GM12878 (cell line): ENCODE measurements at regions not wholly inside any gene's neighbourhood (a gene's known extent, or its start where the extent isn't known, plus 50 kb on each side); places are given as distances from the start of the nearest gene placed in this dataset.

Experiments
- ATAC-seq: fragments of 200-7000 bp; cut with Tn5 transposase; 3 replicates; pipeline ENCODE4 v1.9.1; 2020; ENCODE audit warnings: mild to moderate bottlenecking, moderate library complexity
- BruUV-seq: library from RNA; stranded (reverse); fragments of 400-500 nt; replicated peaks from 2 replicates; lab custom pipeline; 2021; lab: Mats Ljungman, UMichigan
- CTCF ChIA-PET: fragments of 300-600 bp; sonication (Branson Sonifier 250); formaldehyde crosslinking; extraction: SDS; loops from one replicate; lab custom pipeline; 2021; ENCODE audit warnings: inconsistent platforms; lab: Yijun Ruan, JAX
- POLR2A ChIA-PET: fragments of 350-600 bp; formaldehyde crosslinking; extraction: SDS; loops from one replicate; lab custom pipeline; 2021; ENCODE audit warnings: inconsistent platforms; lab: Charles Lee
- RAD21 ChIA-PET: fragments of 300-600 bp; sonication (Branson Sonifier 250); formaldehyde crosslinking; loops from one replicate; lab custom pipeline; 2023; ENCODE audit warnings: antibody characterized with exemption; ENCODE audit not compliant: unreplicated experiment; lab: Charles Lee
- SMC1A ChIA-PET: fragments of 300-600 bp; sonication (Branson Sonifier 250); formaldehyde crosslinking; loops from one replicate; lab custom pipeline; 2023; ENCODE audit not compliant: unreplicated experiment, uncharacterized antibody; lab: Charles Lee
- DNase-seq: peaks from one replicate; pipeline ENCODE4 v3.0.0-alpha.2; 2011; ENCODE audit warnings: low read depth, low spot score
- FAIRE-seq: peaks from 3 replicates; lab custom pipeline; 2011; peaks lifted over from hg19 to GRCh38; lab: Jason Lieb, UNC
- H2AFZ ChIP-seq: 2 replicates; pipeline ENCODE4 v1.6.0; 2011; ENCODE audit warnings: low read depth, low read length, control low read depth; ENCODE audit not compliant: control insufficient read depth
- H3K27ac ChIP-seq: 2 replicates; pipeline ENCODE4 v1.5.1; 2011; ENCODE audit warnings: control low read depth; ENCODE audit not compliant: control insufficient read depth, insufficient read depth
- H3K27me3 ChIP-seq, 2 experiments: replicated peaks in 1 of 2; 2 replicates each; pipeline versions ENCODE4 v1.6.0 to v1.6.1; 2011; ENCODE audit warnings: low read length in 1 of 2; ENCODE audit not compliant: control insufficient read depth in 2 of 2, insufficient read depth in 2 of 2
- H3K36me3 ChIP-seq, 2 experiments: 2 replicates each; pipeline ENCODE4 v1.5.1; 2011; ENCODE audit warnings: low read length in 1 of 2; ENCODE audit not compliant: control insufficient read depth in 2 of 2, insufficient read depth in 2 of 2
- H3K4me1 ChIP-seq: 2 replicates; pipeline ENCODE4 v1.6.1; 2011; ENCODE audit warnings: mild to moderate bottlenecking, low read length, moderate library complexity, mixed read lengths; ENCODE audit not compliant: control insufficient read depth, insufficient read depth
- H3K4me2 ChIP-seq: 2 replicates; pipeline ENCODE4 v1.6.0; 2011; ENCODE audit warnings: control low read depth; ENCODE audit not compliant: control insufficient read depth, insufficient read depth
- H3K4me3 ChIP-seq: fragments of 200-600 bp; sonication (generic); 2 replicates; pipeline ENCODE4 v1.5.1; 2016
- H3K79me2 ChIP-seq: 2 replicates; pipeline ENCODE4 v1.6.0; 2011; ENCODE audit warnings: low read length; ENCODE audit not compliant: control insufficient read depth, insufficient read depth
- H3K9ac ChIP-seq: 2 replicates; pipeline ENCODE4 v1.8.0; 2011; ENCODE audit warnings: low read length, control low read depth, mixed read lengths; ENCODE audit not compliant: control insufficient read depth, insufficient read depth
- H3K9me3 ChIP-seq: replicated peaks from 3 replicates; pipeline ENCODE4 v1.5.1; 2011; ENCODE audit warnings: mild to moderate bottlenecking, low read length; ENCODE audit not compliant: control insufficient read depth, insufficient read depth
- H4K20me1 ChIP-seq: 2 replicates; pipeline ENCODE4 v1.6.0; 2011; ENCODE audit not compliant: control insufficient read depth, insufficient read depth
- ATF7 ChIP-seq: fragments of 450-650 bp; IDR thresholded peaks from 2 replicates; pipeline ENCODE4 v1.6.1; 2016; ENCODE audit warnings: low read depth, mild to moderate bottlenecking
- CHD1 ChIP-seq: IDR thresholded peaks from 2 replicates; pipeline ENCODE4 v1.6.1; 2012; ENCODE audit warnings: low read depth, low read length, improper control_type of control experiment
- ESRRA ChIP-seq: IDR thresholded peaks from 2 replicates; pipeline ENCODE4 v1.6.1; 2012; ENCODE audit warnings: mild to moderate bottlenecking, low read length, improper control_type of control experiment
- JUNB ChIP-seq: IDR thresholded peaks from 2 replicates; pipeline ENCODE4 v1.6.1; 2016; ENCODE audit warnings: antibody characterized with exemption, mild to moderate bottlenecking
- KDM1A ChIP-seq: fragments of 200-600 bp; sonication (generic); IDR thresholded peaks from 2 replicates; pipeline ENCODE4 v1.6.1; 2016; ENCODE audit warnings: borderline replicate concordance
- MTA2 ChIP-seq: fragments of 450-650 bp; IDR thresholded peaks from 2 replicates; pipeline ENCODE4 v1.6.1; 2016; ENCODE audit warnings: low read depth, mild to moderate bottlenecking, moderate library complexity
- POU2F2 ChIP-seq: IDR thresholded peaks from 3 replicates; pipeline ENCODE4 v1.6.1; 2011; ENCODE audit warnings: low read depth, mild to moderate bottlenecking, low read length, borderline replicate concordance
- RCOR1 ChIP-seq: conservative IDR thresholded peaks from 2 replicates; pipeline ENCODE4 v1.6.1; 2012; ENCODE audit warnings: low read depth, low read length, improper control_type of control experiment
- ZNF274 ChIP-seq: IDR thresholded peaks from one replicate; pipeline ENCODE4 v1.8.0; 2011; ENCODE audit not compliant: insufficient read length, insufficient read depth
- whole genome bisulfite sequencing: methylation state at CpG from one replicate; pipeline ENCODE4 v1.1.6; 2016; ENCODE audit warnings: low lambda C conversion rate; ENCODE audit not compliant: insufficient replicate concordance, insufficient coverage; ENCODE audit errors: missing lambda C conversion rate; 5-methylcytosine and 5-hydroxymethylcytosine counted together
- in situ Hi-C: fragments of 300-500 bp; cut with MboI; formaldehyde crosslinking; loops from 9 replicates; pipeline ENCODE4 v1.14.3; 2018; ENCODE audit warnings: mixed read lengths
- intact Hi-C: fragments of 100-400 bp; cut with micrococcal nuclease; formaldehyde crosslinking; loops from one replicate; pipeline ENCODE4 v1.14.2; 2022; ENCODE audit not compliant: unreplicated experiment
- TF ChIP-seq, protein P1 (sequence below): fragments of 450-650 bp; IDR thresholded peaks from 2 replicates; pipeline ENCODE4 v1.6.1; 2018; ENCODE audit warnings: mild to moderate bottlenecking, low read depth, moderate library complexity; ENCODE audit not compliant: partially characterized antibody
- TF ChIP-seq, protein P2 (sequence below): IDR thresholded peaks from 2 replicates; pipeline ENCODE4 v1.6.1; 2012; ENCODE audit warnings: low read length, inconsistent platforms
- TF ChIP-seq, protein P3 (sequence below): IDR thresholded peaks from 2 replicates; pipeline ENCODE4 v1.6.1; 2012; ENCODE audit warnings: low read depth, low read length, improper control_type of control experiment

DNA sequence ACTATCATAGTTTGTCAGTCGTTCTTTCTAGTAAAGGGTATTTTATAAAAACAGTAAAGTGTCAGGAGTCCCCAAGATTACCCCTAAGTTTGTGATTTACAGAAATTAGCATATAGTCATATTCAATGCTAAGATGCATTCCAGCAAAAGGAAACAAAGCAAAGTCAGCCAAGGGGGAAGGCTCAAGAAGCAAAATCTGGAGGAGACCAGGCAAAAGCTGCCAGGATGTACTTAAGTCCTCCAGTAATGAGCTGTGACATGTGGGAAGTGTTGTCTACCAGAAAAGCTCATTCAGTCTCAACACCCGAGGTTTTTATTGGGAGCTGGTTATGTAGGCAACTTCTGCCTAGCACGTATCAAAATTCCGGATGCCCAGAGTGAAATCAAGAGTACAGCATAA, 373.4 kb upstream of the TMPRSS15 start:
- Histone ChIP-seq H3K27ac (no peak overlapping the region), H3K4me1 (no peaks in the 10 kb centered on the region), H3K79me2 (no peaks in the 10 kb centered on the region), H3K4me2 (no peak overlapping the region), H2AFZ (no peak overlapping the region), H3K27me3 (no peaks in the 10 kb centered on the region), H3K9me3 (no peaks in the 10 kb centered on the region; the same call in 2 of the 3 replicates), H4K20me1 (no peaks in the 10 kb centered on the region), H3K9ac (no peak overlapping the region), H3K4me3 (no peak overlapping the region), H3K36me3 (no peaks in the 10 kb centered on the region)
- 6% methylated on average over 4 of the region's 4 CpGs for WGBS
- FAIRE-seq (no peak), ATAC-seq (no peak), DNase-seq (no peak)
- ChIA-PET POLR2A (no interaction called here), RAD21 (no interaction called here), CTCF (no interaction called here), SMC1A (interaction anchor here (0.6 to 1.1 kb wide), 2 partner anchors 180 to 1918 kb away, joined by 3 read pairs; no protein-coding TSS in a partner anchor)
- TF ChIP-seq, protein P1, sequence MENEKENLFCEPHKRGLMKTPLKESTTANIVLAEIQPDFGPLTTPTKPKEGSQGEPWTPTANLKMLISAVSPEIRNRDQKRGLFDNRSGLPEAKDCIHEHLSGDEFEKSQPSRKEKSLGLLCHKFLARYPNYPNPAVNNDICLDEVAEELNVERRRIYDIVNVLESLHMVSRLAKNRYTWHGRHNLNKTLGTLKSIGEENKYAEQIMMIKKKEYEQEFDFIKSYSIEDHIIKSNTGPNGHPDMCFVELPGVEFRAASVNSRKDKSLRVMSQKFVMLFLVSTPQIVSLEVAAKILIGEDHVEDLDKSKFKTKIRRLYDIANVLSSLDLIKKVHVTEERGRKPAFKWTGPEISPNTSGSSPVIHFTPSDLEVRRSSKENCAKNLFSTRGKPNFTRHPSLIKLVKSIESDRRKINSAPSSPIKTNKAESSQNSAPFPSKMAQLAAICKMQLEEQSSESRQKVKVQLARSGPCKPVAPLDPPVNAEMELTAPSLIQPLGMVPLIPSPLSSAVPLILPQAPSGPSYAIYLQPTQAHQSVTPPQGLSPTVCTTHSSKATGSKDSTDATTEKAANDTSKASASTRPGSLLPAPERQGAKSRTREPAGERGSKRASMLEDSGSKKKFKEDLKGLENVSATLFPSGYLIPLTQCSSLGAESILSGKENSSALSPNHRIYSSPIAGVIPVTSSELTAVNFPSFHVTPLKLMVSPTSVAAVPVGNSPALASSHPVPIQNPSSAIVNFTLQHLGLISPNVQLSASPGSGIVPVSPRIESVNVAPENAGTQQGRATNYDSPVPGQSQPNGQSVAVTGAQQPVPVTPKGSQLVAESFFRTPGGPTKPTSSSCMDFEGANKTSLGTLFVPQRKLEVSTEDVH = no peak
- TF ChIP-seq RCOR1 (no peak), KDM1A (no peak), CHD1 (no peak), ZNF274 (no peak), MTA2 (no peak), ESRRA (no peak), ATF7 (no peak), JUNB (no peak), POU2F2 (no peak)
- TF ChIP-seq, protein P2, sequence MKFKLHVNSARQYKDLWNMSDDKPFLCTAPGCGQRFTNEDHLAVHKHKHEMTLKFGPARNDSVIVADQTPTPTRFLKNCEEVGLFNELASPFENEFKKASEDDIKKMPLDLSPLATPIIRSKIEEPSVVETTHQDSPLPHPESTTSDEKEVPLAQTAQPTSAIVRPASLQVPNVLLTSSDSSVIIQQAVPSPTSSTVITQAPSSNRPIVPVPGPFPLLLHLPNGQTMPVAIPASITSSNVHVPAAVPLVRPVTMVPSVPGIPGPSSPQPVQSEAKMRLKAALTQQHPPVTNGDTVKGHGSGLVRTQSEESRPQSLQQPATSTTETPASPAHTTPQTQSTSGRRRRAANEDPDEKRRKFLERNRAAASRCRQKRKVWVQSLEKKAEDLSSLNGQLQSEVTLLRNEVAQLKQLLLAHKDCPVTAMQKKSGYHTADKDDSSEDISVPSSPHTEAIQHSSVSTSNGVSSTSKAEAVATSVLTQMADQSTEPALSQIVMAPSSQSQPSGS = no peak
- TF ChIP-seq, protein P3, sequence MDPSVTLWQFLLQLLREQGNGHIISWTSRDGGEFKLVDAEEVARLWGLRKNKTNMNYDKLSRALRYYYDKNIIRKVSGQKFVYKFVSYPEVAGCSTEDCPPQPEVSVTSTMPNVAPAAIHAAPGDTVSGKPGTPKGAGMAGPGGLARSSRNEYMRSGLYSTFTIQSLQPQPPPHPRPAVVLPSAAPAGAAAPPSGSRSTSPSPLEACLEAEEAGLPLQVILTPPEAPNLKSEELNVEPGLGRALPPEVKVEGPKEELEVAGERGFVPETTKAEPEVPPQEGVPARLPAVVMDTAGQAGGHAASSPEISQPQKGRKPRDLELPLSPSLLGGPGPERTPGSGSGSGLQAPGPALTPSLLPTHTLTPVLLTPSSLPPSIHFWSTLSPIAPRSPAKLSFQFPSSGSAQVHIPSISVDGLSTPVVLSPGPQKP = no peak
- intact Hi-C loops (no loop called here), in situ Hi-C loops (no loop called here)
- no TSS peak for BruUV-seq
